HFFc6 (cell line): ENCODE measurements at regions not wholly inside any gene's neighbourhood (a gene's known extent, or its start where the extent isn't known, plus 50 kb on each side); places are given as distances from the start of the nearest gene placed in this dataset.
"Not testable (repeated sequence)": the region's sequence is repeated elsewhere in the genome, so short reads cannot be mapped to it uniquely, and the experiment has no call there.

Experiments used
- DNase-seq: peaks from one replicate; pipeline ENCODE4 v3.0.0-alpha.2; 2018
- H3K27ac Mint-ChIP-seq: 2 replicates; pipeline ENCODE4 v1.8.0; 2020; ENCODE audit warnings: mild to moderate bottlenecking, mixed read lengths
- H3K27me3 Mint-ChIP-seq: 2 replicates; pipeline ENCODE4 v1.8.0; 2021; ENCODE audit warnings: mild to moderate bottlenecking, moderate library complexity, mixed read lengths; ENCODE audit not compliant: insufficient read depth
- H3K36me3 Mint-ChIP-seq: 2 replicates; pipeline ENCODE4 v1.8.0; 2021; ENCODE audit warnings: low read depth, mixed read lengths
- H3K4me1 Mint-ChIP-seq: 2 replicates; pipeline ENCODE4 v1.8.0; 2020; ENCODE audit warnings: low read depth, mixed read lengths
- H3K4me3 Mint-ChIP-seq: 2 replicates; pipeline ENCODE4 v1.8.0; 2020; ENCODE audit warnings: mild to moderate bottlenecking, moderate library complexity, mixed read lengths
- H3K9me3 Mint-ChIP-seq: 2 replicates; pipeline ENCODE4 v1.8.0; 2020; ENCODE audit warnings: mild to moderate bottlenecking, mixed read lengths
- CTCF ChIP-seq: fragments of 200-600 bp; sonication (generic); IDR thresholded peaks from 2 replicates; pipeline ENCODE4 v1.5.0; 2021; ENCODE audit warnings: antibody characterized with exemption, mild to moderate bottlenecking

- H3K4me1 Mint-ChIP-seq = no peaks in the 10 kb centered on the region
- no peaks in the 10 kb centered on the region for H3K36me3 Mint-ChIP-seq
- no peak overlapping the region for H3K27ac Mint-ChIP-seq
- no peaks in the 10 kb centered on the region for H3K9me3 Mint-ChIP-seq
- peaks cover 7% of the 10 kb centered on the region; the same call in 1 of the 2 replicates for H3K27me3 Mint-ChIP-seq
- TF ChIP-seq CTCF = no peak
- H3K4me3 Mint-ChIP-seq = no peak overlapping the region
- no peak for DNase-seq
These were observed 127.8 kb downstream of the ANKRD30BL start for GRCh38 chr2:132033949-132034348.

GRCh38 chr2:132033365-132033764 lies 128.4 kb downstream of the ANKRD30BL start:
- no peak overlapping the region for H3K27ac Mint-ChIP-seq
- H3K9me3 Mint-ChIP-seq = no peaks in the 10 kb centered on the region
- peaks cover 7% of the 10 kb centered on the region; the same call in 1 of the 2 replicates for H3K27me3 Mint-ChIP-seq
- H3K4me3 Mint-ChIP-seq = no peak overlapping the region
- DNase-seq = no peak
- no peaks in the 10 kb centered on the region for H3K4me1 Mint-ChIP-seq
- H3K36me3 Mint-ChIP-seq = no peaks in the 10 kb centered on the region
- TF ChIP-seq CTCF = no peak

GRCh38 chr2:132012046-132012445 lies 149.7 kb downstream of the ANKRD30BL start:
- not testable (repeated sequence) for H3K4me3 Mint-ChIP-seq, H3K9me3 Mint-ChIP-seq

GRCh38 chr2:132009874-132010521 lies 151.8 kb downstream of the ANKRD30BL start:
- Mint-ChIP-seq H3K4me3 (peak overlapping the region; percentile 74; the same call in 1 of the 2 replicates), H3K4me1 (no peaks in the 10 kb centered on the region), H3K36me3 (no peaks in the 10 kb centered on the region), H3K9me3 (peaks cover 4% of the 10 kb centered on the region; the same call in 1 of the 2 replicates), H3K27ac (no peak overlapping the region), H3K27me3 (peaks cover 12% of the 10 kb centered on the region)
- DNase-seq = peak; percentile 0
- TF ChIP-seq CTCF = no peak

More at GRCh38 chr2:132012046-132012445, 149.7 kb downstream of the ANKRD30BL start:
- H3K4me1 Mint-ChIP-seq, DNase-seq, H3K27ac Mint-ChIP-seq, H3K36me3 Mint-ChIP-seq: not testable (repeated sequence)
- H3K27me3 Mint-ChIP-seq = peaks cover 12% of the 10 kb centered on the region

DNA sequence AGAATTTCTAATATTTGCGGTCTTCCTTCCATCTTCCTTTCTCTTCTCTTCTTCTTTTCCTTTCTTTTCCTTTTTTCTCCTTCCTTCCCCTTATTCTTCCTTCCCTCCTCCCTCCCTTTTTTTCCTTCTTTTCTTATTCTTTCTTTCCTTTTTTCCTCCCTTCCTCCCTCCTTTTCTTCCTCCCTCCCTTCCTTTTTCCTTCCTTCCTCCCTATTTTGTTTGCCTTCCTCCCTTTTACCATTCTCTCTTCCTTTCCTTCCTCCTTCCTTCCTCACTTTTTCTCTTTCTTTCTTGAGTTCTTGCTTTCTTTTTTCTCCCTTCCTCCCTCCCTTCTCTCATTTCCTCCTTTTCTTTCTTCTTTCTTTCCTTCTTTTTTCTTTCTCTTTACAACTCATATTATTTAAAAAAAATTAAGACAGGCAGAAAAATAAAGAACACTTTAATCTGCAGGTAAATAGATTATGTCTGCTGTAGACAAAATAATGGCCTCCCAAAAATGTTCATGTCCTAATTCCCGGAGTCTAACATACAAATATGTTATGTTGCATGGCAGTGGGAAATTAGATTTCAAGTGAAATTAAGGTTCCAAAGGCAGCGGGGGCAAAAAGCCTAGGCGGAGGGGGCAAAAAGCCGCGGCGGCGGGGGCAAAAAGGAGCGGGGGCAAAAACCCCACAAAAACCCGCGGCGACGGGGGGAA lies 152.4 kb downstream of the ANKRD30BL start:
- H3K27ac Mint-ChIP-seq = no peak overlapping the region
- peaks cover 4% of the 10 kb centered on the region; the same call in 1 of the 2 replicates for H3K9me3 Mint-ChIP-seq
- peak overlapping the region; percentile 74 for H3K4me3 Mint-ChIP-seq
- no peak for TF ChIP-seq CTCF
- DNase-seq = no peak
- no peaks in the 10 kb centered on the region for H3K36me3 Mint-ChIP-seq
- no peaks in the 10 kb centered on the region for H3K4me1 Mint-ChIP-seq
- H3K27me3 Mint-ChIP-seq = peaks cover 12% of the 10 kb centered on the region

DNA sequence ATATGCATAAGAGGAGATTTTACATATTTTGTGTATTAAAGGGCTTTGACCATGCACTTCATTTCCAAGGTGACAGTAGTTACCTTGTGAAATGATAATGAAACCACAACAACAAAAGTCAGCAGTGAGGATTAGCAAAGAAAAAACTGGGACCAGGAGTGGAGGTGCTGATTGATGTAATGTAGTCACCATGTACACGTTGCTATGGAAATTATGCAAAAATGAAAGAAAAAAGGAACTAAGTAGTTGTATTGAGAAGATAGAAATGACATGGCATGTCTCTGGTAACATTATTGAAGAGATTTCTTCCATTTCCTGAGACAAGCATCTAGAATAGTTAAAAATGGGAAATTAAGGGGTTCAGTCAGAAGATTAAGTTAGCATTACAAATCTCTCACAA lies 171.0 kb downstream of the ANKRD30BL start:
- H3K4me1 Mint-ChIP-seq, H3K4me3 Mint-ChIP-seq: not testable (repeated sequence)

DNA sequence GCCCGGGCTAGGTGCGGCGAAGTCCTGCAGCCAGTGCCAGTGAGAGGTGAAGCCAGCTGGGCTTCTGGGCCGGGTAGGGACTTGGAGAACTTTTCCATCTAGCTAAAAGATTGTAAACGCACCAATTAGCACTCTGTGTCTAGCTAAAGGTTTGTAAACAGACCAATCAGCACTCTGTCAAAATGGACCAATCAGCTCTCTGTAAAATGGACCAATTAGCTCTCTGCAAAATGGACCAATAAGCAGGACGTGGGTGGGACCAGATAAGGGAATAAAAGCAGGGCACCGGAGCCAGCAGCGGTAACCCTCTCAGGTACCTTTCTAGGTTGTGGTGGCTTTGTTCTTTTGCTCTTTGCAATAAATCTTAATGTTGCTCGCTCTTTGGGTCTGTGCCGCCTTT lies 195.1 kb downstream of the ANKRD30BL start:
- H3K27ac Mint-ChIP-seq, H3K36me3 Mint-ChIP-seq, DNase-seq, H3K27me3 Mint-ChIP-seq, H3K4me1 Mint-ChIP-seq, H3K4me3 Mint-ChIP-seq: not testable (repeated sequence)
- peaks cover 19% of the 10 kb centered on the region for H3K9me3 Mint-ChIP-seq

More for the DNA sequence above, 171.0 kb downstream of the ANKRD30BL start:
- H3K9me3 Mint-ChIP-seq, H3K27ac Mint-ChIP-seq, DNase-seq, H3K36me3 Mint-ChIP-seq, H3K27me3 Mint-ChIP-seq: not testable (repeated sequence)
